ENCODE measurements at regions not wholly inside any gene's neighbourhood (a gene's known extent, or its start where the extent isn't known, plus 50 kb on each side); places are given as distances from the start of the nearest gene placed in this dataset.
A peak's percentile ranks its signal among the peaks of the same experiment; 100 is the strongest.

DNA sequence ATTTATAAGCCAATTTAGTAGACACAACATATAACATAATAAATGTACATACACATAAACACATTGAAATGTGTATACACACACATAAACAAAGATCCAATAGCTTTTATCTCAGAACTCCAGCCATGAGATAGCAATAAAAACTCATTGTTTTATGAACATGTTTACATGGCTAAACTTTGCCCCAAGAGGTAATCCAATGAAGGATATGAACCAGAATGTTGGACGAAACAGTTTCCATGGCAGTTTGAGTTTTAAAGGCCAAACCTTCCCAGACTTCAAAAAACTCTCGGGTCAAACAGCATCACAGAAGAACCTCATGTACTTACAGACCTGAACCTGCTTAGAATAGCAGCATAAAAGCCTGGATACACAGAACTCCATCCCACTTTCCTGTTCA lies 97.2 kb upstream of the WDR75 start:
- TF ChIP-seq EZH2phosphoT487 (IDR thresholded peaks at IDR 0.05) (no peak), EZH2 (IDR thresholded peaks at IDR 0.05) (no peak), CTCF (IDR thresholded peaks at IDR 0.05) (no peak)
- H3K4me1 ChIP-seq, result no peaks in the 10 kb centered on the region
- H3K27me3 Mint-ChIP-seq (ENCODE audit: insufficient read depth, low read depth), result no peaks in the 10 kb centered on the region
- no peak overlapping the region for H3K4me3 ChIP-seq
- peaks cover 2% of the 10 kb centered on the region for H3K36me3 Mint-ChIP-seq
- H3K27ac Mint-ChIP-seq, result no peak overlapping the region
- H3K9me3 ChIP-seq (ENCODE audit: low read depth), result no peaks in the 10 kb centered on the region
- no peaks in the 10 kb centered on the region for H3F3A ChIP-seq (ENCODE audit: low read depth)
- no peak overlapping the region for H3K4me2 ChIP-seq
- H3K27me3 ChIP-seq, result no peaks in the 10 kb centered on the region
- H3K9me3 Mint-ChIP-seq, result peaks cover 6% of the 10 kb centered on the region
- H3K4me1 Mint-ChIP-seq, result no peaks in the 10 kb centered on the region
- H4K20me1 ChIP-seq (ENCODE audit: low read depth), result no peaks in the 10 kb centered on the region
- H2AFZ ChIP-seq (replicated peaks), result no peak overlapping the region
- no peak overlapping the region for H3K9ac ChIP-seq
- no peak overlapping the region for H3K4me3 Mint-ChIP-seq
- no peak overlapping the region for H3K27ac ChIP-seq
- H3K36me3 ChIP-seq, result no peaks in the 10 kb centered on the region
- H3K79me2 ChIP-seq (ENCODE audit: low read depth), result no peaks in the 10 kb centered on the region
- no peak for DNase-seq (ENCODE audit: low spot score)

GRCh38 chr2:189347540-189347939 lies 93.7 kb upstream of the WDR75 start:
- Histone ChIP-seq H3K9ac (no peak overlapping the region), H4K20me1 (ENCODE audit: low read depth) (no peaks in the 10 kb centered on the region), H3K4me2 (no peak overlapping the region), H3F3A (ENCODE audit: low read depth) (no peaks in the 10 kb centered on the region), H3K27ac (no peak overlapping the region), H3K4me1 (no peaks in the 10 kb centered on the region), H3K9me3 (ENCODE audit: low read depth) (no peaks in the 10 kb centered on the region), H3K4me3 (no peak overlapping the region), H3K79me2 (ENCODE audit: low read depth) (no peaks in the 10 kb centered on the region), H3K36me3 (no peaks in the 10 kb centered on the region), H2AFZ (replicated peaks) (no peak overlapping the region), H3K27me3 (no peaks in the 10 kb centered on the region)
- no peak overlapping the region for H3K27ac Mint-ChIP-seq
- no peaks in the 10 kb centered on the region for H3K4me1 Mint-ChIP-seq
- H3K27me3 Mint-ChIP-seq (ENCODE audit: insufficient read depth, low read depth), result no peaks in the 10 kb centered on the region
- TF ChIP-seq CTCF (IDR thresholded peaks at IDR 0.05) (peak; percentile 25), EZH2 (IDR thresholded peaks at IDR 0.05) (no peak), EZH2phosphoT487 (IDR thresholded peaks at IDR 0.05) (no peak)
- peak; percentile 3 for DNase-seq (ENCODE audit: low spot score)
- no peak overlapping the region for H3K4me3 Mint-ChIP-seq
- H3K36me3 Mint-ChIP-seq, result no peaks in the 10 kb centered on the region
- H3K9me3 Mint-ChIP-seq, result peaks cover 6% of the 10 kb centered on the region

GRCh38 chr2:189348369-189348768 lies 92.9 kb upstream of the WDR75 start:
- no peaks in the 10 kb centered on the region for H4K20me1 ChIP-seq (ENCODE audit: low read depth)
- no peaks in the 10 kb centered on the region for H3K4me1 ChIP-seq
- TF ChIP-seq EZH2 (IDR thresholded peaks at IDR 0.05) (no peak), CTCF (IDR thresholded peaks at IDR 0.05) (no peak), EZH2phosphoT487 (IDR thresholded peaks at IDR 0.05) (no peak)
- H3K4me2 ChIP-seq, result no peak overlapping the region
- no peaks in the 10 kb centered on the region for H3K36me3 Mint-ChIP-seq
- no peaks in the 10 kb centered on the region for H3K27me3 ChIP-seq
- no peaks in the 10 kb centered on the region for H3K36me3 ChIP-seq
- no peaks in the 10 kb centered on the region for H3K4me1 Mint-ChIP-seq
- H3K27me3 Mint-ChIP-seq (ENCODE audit: insufficient read depth, low read depth), result no peaks in the 10 kb centered on the region
- no peaks in the 10 kb centered on the region for H3F3A ChIP-seq (ENCODE audit: low read depth)
- H3K27ac Mint-ChIP-seq, result no peak overlapping the region
- no peaks in the 10 kb centered on the region for H3K79me2 ChIP-seq (ENCODE audit: low read depth)
- H3K9me3 Mint-ChIP-seq, result peaks cover 4% of the 10 kb centered on the region
- no peak overlapping the region for H3K4me3 Mint-ChIP-seq
- DNase-seq (ENCODE audit: low spot score), result no peak
- H3K4me3 ChIP-seq, result no peak overlapping the region
- no peak overlapping the region for H3K27ac ChIP-seq
- no peaks in the 10 kb centered on the region for H3K9me3 ChIP-seq (ENCODE audit: low read depth)
- H2AFZ ChIP-seq (replicated peaks), result no peak overlapping the region
- H3K9ac ChIP-seq, result no peak overlapping the region
